WTC11 (cell line): ENCODE measurements at regions not wholly inside any gene's neighbourhood (a gene's known extent, or its start where the extent isn't known, plus 50 kb on each side); places are given as distances from the start of the nearest gene placed in this dataset.

ENCODE experiments used
- ARID4B ChIP-seq: sonication (generic); formaldehyde crosslinking; IDR thresholded peaks from 2 replicates; pipeline ENCODE4 v1.8.0; 2023; ENCODE audit warnings: missing genetic modification reagents, mild to moderate bottlenecking, borderline replicate concordance
- ATF1 ChIP-seq: sonication (generic); formaldehyde crosslinking; IDR thresholded peaks from 2 replicates; pipeline ENCODE4 v1.8.1; 2023; ENCODE audit warnings: mild to moderate bottlenecking, moderate library complexity, missing genetic modification reagents
- ATF2 ChIP-seq: sonication (generic); formaldehyde crosslinking; IDR thresholded peaks from 2 replicates; pipeline ENCODE4 v1.8.1; 2022; ENCODE audit warnings: low read depth, missing genetic modification reagents, borderline replicate concordance
- CTCF ChIP-seq: fragments of 200-600 bp; IDR thresholded peaks from 2 replicates; pipeline ENCODE4 v1.8.0; 2022; ENCODE audit warnings: antibody characterized with exemption
- E2F5 ChIP-seq: sonication (generic); formaldehyde crosslinking; IDR thresholded peaks from 2 replicates; pipeline ENCODE4 v1.8.1; 2022; ENCODE audit warnings: mild to moderate bottlenecking, moderate library complexity, missing genetic modification reagents
- ESRRA ChIP-seq: sonication (generic); formaldehyde crosslinking; IDR thresholded peaks from 2 replicates; pipeline ENCODE4 v1.8.1; 2022; ENCODE audit warnings: mild to moderate bottlenecking, missing genetic modification reagents, borderline replicate concordance
- FOXP1 ChIP-seq: sonication (generic); formaldehyde crosslinking; IDR thresholded peaks from 2 replicates; pipeline ENCODE4 v1.8.0; 2022; ENCODE audit warnings: missing genetic modification reagents, mild to moderate bottlenecking, moderate library complexity, borderline replicate concordance
- IRF1 ChIP-seq: sonication (generic); formaldehyde crosslinking; IDR thresholded peaks from 2 replicates; pipeline ENCODE4 v1.8.0; 2023; ENCODE audit warnings: missing genetic modification reagents
- MAX ChIP-seq: sonication (generic); formaldehyde crosslinking; IDR thresholded peaks from 2 replicates; pipeline ENCODE4 v1.8.0; 2022; ENCODE audit warnings: mild to moderate bottlenecking, missing genetic modification reagents
- NR2C2 ChIP-seq: sonication (generic); formaldehyde crosslinking; IDR thresholded peaks from 2 replicates; pipeline ENCODE4 v1.8.0; 2022; ENCODE audit warnings: mild to moderate bottlenecking, missing genetic modification reagents
- USF1 ChIP-seq: sonication (generic); formaldehyde crosslinking; IDR thresholded peaks from 2 replicates; pipeline ENCODE4 v1.8.0; 2022; ENCODE audit warnings: mild to moderate bottlenecking, missing genetic modification reagents
- USF2 ChIP-seq: sonication (generic); formaldehyde crosslinking; IDR thresholded peaks from 2 replicates; pipeline ENCODE4 v1.8.1; 2023; ENCODE audit warnings: mild to moderate bottlenecking, missing genetic modification reagents, moderate library complexity
- ZNF423 ChIP-seq: fragments of 250-450 bp; sonication (Bioruptor Pico); IDR thresholded peaks from 2 replicates; pipeline ENCODE4 v2.1.2; 2022; ENCODE audit warnings: mild to moderate bottlenecking, moderate library complexity

GRCh38 chr10:57846307-57847065 is 421.2 kb downstream of the IPMK start:
- TF ChIP-seq CTCF (no peak), MAX (CRISPR knock-in tag) (no peak), USF1 (CRISPR knock-in tag) (no peak), FOXP1 (no peak), ESRRA (CRISPR knock-in tag) (no peak), ATF1 (CRISPR knock-in tag) (no peak), ATF2 (no peak), NR2C2 (CRISPR knock-in tag) (no peak), E2F5 (CRISPR knock-in tag) (no peak), ZNF423 (no peak), IRF1 (CRISPR knock-in tag) (no peak), USF2 (CRISPR knock-in tag) (no peak), ARID4B (CRISPR knock-in tag) (no peak)
